A673 (cell line): ENCODE measurements at regions not wholly inside any gene's neighbourhood (a gene's known extent, or its start where the extent isn't known, plus 50 kb on each side); places are given as distances from the start of the nearest gene placed in this dataset.
"Not testable (repeated sequence)": the region's sequence is repeated elsewhere in the genome, so short reads cannot be mapped to it uniquely, and the experiment has no call there.

Experiments used
- BruUV-seq: library from RNA; stranded (reverse); fragments of 400-500 nt; replicated peaks from 2 replicates; lab custom pipeline; 2021; lab: Mats Ljungman, UMichigan
- CTCF ChIA-PET: fragments of 300-600 bp; sonication (Branson Sonifier 250); formaldehyde crosslinking; loops from one replicate; lab custom pipeline; 2022; ENCODE audit warnings: antibody characterized with exemption; lab: Charles Lee
- POLR2A ChIA-PET: fragments of 300-600 bp; sonication (Branson Sonifier 250); formaldehyde crosslinking; loops from one replicate; lab custom pipeline; 2022; ENCODE audit warnings: antibody characterized with exemption; ENCODE audit not compliant: low non-redundant PET; lab: Charles Lee
- DNase-seq: peaks from one replicate; pipeline ENCODE4 v3.0.0-alpha.2; 2015; ENCODE audit warnings: low spot score
- H3K27ac ChIP-seq: fragments of 200-600 bp; sonication (generic); 2 replicates; pipeline ENCODE4 v1.5.1; 2016; ENCODE audit warnings: mixed run types, low read depth, mild to moderate bottlenecking, mixed read lengths, antibody characterized with exemption, low read length; ENCODE audit not compliant: poor library complexity, severe bottlenecking
- H3K27me3 ChIP-seq: fragments of 200-600 bp; sonication (generic); replicated peaks from 2 replicates; pipeline ENCODE4 v1.6.1; 2017; ENCODE audit warnings: mixed run types, low read depth, mild to moderate bottlenecking, mixed read lengths, antibody characterized with exemption, low read length; ENCODE audit not compliant: insufficient read depth, poor library complexity
- H3K36me3 ChIP-seq: fragments of 200-600 bp; sonication (generic); 2 replicates; pipeline ENCODE4 v1.6.1; 2016; ENCODE audit warnings: mixed run types, mild to moderate bottlenecking, mixed read lengths, antibody characterized with exemption, low read length; ENCODE audit not compliant: insufficient read depth, poor library complexity, severe bottlenecking
- H3K4me1 ChIP-seq: fragments of 200-600 bp; sonication (generic); 2 replicates; pipeline ENCODE4 v1.6.1; 2017; ENCODE audit warnings: mixed run types, mild to moderate bottlenecking, mixed read lengths, antibody characterized with exemption, low read length; ENCODE audit not compliant: insufficient read depth, poor library complexity, severe bottlenecking
- H3K4me3 ChIP-seq: fragments of 200-600 bp; sonication (generic); 2 replicates; pipeline ENCODE4 v1.5.1; 2016; ENCODE audit warnings: low read depth, mixed run types, mild to moderate bottlenecking, mixed read lengths, low read length; ENCODE audit not compliant: poor library complexity, severe bottlenecking
- H3K9me3 ChIP-seq: fragments of 200-600 bp; sonication (generic); 2 replicates; pipeline ENCODE4 v1.6.1; 2016; ENCODE audit warnings: mixed run types, low read depth, mild to moderate bottlenecking, mixed read lengths, antibody characterized with exemption, low read length; ENCODE audit not compliant: poor library complexity, severe bottlenecking
- CTCF ChIP-seq: fragments of 300-800, 200-600 bp; sonication (generic); conservative IDR thresholded peaks from 2 replicates; pipeline ENCODE4 v1.5.1; 2017; ENCODE audit warnings: low read depth, mild to moderate bottlenecking, antibody characterized with exemption, low read length, moderate library complexity, mixed read lengths
- EZH2 ChIP-seq: fragments of 200-600 bp; sonication (generic); IDR thresholded peaks from 2 replicates; pipeline ENCODE4 v1.6.1; 2017; ENCODE audit warnings: borderline replicate concordance, low read depth, mild to moderate bottlenecking, mixed read lengths, antibody characterized with exemption, low read length; ENCODE audit not compliant: poor library complexity, severe bottlenecking
- intact Hi-C: fragments of 100-400 bp; cut with micrococcal nuclease; formaldehyde crosslinking; loops from one replicate; pipeline ENCODE4 v1.10.0; 2022; ENCODE audit not compliant: unreplicated experiment

DNA sequence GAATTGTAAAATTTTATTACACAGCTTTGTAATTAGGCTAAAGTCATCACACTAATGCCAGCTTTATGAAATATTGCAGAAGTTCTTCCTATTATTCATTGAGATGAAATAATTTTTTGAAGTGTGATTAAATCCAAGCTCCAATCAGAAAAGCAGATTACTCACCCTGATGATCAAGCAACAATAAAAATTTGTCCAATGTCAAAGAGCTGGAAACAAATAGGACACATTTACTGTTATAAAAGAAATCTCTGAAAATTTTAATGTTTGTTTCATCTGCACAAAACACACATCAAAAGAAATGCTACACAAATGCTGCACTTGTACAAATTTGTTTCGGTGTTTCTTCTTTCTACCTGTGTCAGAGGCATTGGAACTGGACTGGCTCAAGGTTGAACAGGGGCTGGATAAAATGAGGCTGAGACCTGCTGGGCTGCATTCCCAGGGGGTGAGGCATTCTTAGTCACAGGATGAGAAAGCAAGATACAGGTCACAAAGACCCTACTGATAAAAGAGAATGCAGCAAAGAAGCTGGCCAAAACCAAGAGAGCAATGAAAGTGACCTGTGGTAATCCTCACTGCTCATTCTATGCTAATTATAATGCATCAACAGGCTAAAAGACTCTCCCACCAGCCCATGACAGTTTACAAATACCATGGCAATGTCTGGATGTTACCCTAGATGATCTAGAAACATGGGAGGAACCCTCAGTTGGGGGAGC, 78.3 kb downstream of the GASK1B start:
- CTCF ChIA-PET, result no interaction called here
- no TSS peak for BruUV-seq
- Histone ChIP-seq H3K9me3 (no peaks in the 10 kb centered on the region), H3K36me3 (no peaks in the 10 kb centered on the region), H3K4me1 (no peaks in the 10 kb centered on the region), H3K27ac (no peak overlapping the region), H3K4me3 (no peak overlapping the region), H3K27me3 (no peaks in the 10 kb centered on the region)
- POLR2A ChIA-PET, result no interaction called here
- DNase-seq, result no peak
- intact Hi-C loops, result no loop called here
- TF ChIP-seq CTCF (no peak), EZH2 (no peak)

- H3K27me3 ChIP-seq, result no peaks in the 10 kb centered on the region
- peak overlapping the region; percentile 28 for H3K4me3 ChIP-seq
- intact Hi-C loops, result no loop called here
- ChIA-PET POLR2A (no interaction called here), CTCF (no interaction called here)
- no peaks in the 10 kb centered on the region for H3K4me1 ChIP-seq
- H3K27ac ChIP-seq, result no peak overlapping the region
- DNase-seq, result peak; percentile 2
- no peaks in the 10 kb centered on the region for H3K36me3 ChIP-seq
- H3K9me3 ChIP-seq, result no peaks in the 10 kb centered on the region
- TF ChIP-seq EZH2 (no peak), CTCF (no peak)
- no TSS peak for BruUV-seq
Observed at GRCh38 chr4:158090323-158090722, 82.5 kb downstream of the GASK1B start.

- H3K36me3 ChIP-seq, BruUV-seq, H3K4me1 ChIP-seq, DNase-seq, H3K27ac ChIP-seq, H3K9me3 ChIP-seq, H3K27me3 ChIP-seq, POLR2A ChIA-PET, CTCF ChIA-PET, intact Hi-C loops: not testable (repeated sequence)
- H3K4me3 ChIP-seq, result peak overlapping the region; percentile 28
Observed at GRCh38 chr4:158089897-158090296, 82.9 kb downstream of the GASK1B start.

GRCh38 chr4:158080354-158080753, 92.5 kb downstream of the GASK1B start:
- H3K9me3 ChIP-seq, result no peaks in the 10 kb centered on the region
- intact Hi-C loops, result no loop called here
- H3K4me3 ChIP-seq, result no peak overlapping the region
- no peaks in the 10 kb centered on the region for H3K4me1 ChIP-seq
- H3K27me3 ChIP-seq, result no peaks in the 10 kb centered on the region
- H3K36me3 ChIP-seq, result no peaks in the 10 kb centered on the region
- ChIA-PET CTCF (no interaction called here), POLR2A (no interaction called here)
- DNase-seq, result no peak
- H3K27ac ChIP-seq, result no peak overlapping the region
- TF ChIP-seq CTCF (no peak), EZH2 (no peak)
- no TSS peak for BruUV-seq
